AG04449 (cell line): ENCODE measurements at regions not wholly inside any gene's neighbourhood (a gene's known extent, or its start where the extent isn't known, plus 50 kb on each side); places are given as distances from the start of the nearest gene placed in this dataset.

Experiments
- CTCF ChIA-PET: fragments of 350-600 bp; formaldehyde crosslinking; extraction: SDS; loops from one replicate; lab custom pipeline; 2021; ENCODE audit warnings: antibody characterized with exemption; lab: Yijun Ruan, JAX
- POLR2A ChIA-PET: fragments of 400-600, 350-600 bp; formaldehyde crosslinking; extraction: SDS; loops from one replicate; lab custom pipeline; 2020; ENCODE audit warnings: antibody characterized with exemption, inconsistent platforms; lab: Yijun Ruan, JAX
- DNase-seq: peaks from one replicate; pipeline ENCODE4 v3.0.0-alpha.2; 2010; ENCODE audit warnings: low read depth, low spot score
- H3K4me3 ChIP-seq: 2 replicates; pipeline ENCODE4 v1.5.1; 2011; ENCODE audit warnings: low read depth, mild to moderate bottlenecking, control low read depth, low read length
- CTCF ChIP-seq: IDR thresholded peaks from one replicate; pipeline ENCODE4 v1.5.1; 2011; ENCODE audit warnings: mild to moderate bottlenecking, moderate library complexity, low read length, control low read depth, inconsistent platforms; ENCODE audit not compliant: insufficient read depth; ENCODE audit errors: missing control alignments

- DNase-seq = no peak
- peak overlapping the region; percentile 18; the same call in 1 of the 2 replicates for H3K4me3 ChIP-seq
- ChIA-PET CTCF (no interaction called here), POLR2A (no interaction called here)
- no peak for TF ChIP-seq CTCF
Observed at GRCh38 chr6:163943607-163944385, 529.3 kb downstream of the QKI start.

GRCh38 chr6:163942790-163943189 is 528.3 kb downstream of the QKI start:
- DNase-seq = no peak
- ChIA-PET POLR2A (no interaction called here), CTCF (no interaction called here)
- no peak for TF ChIP-seq CTCF
- H3K4me3 ChIP-seq = no peak overlapping the region

- no peak for DNase-seq
- ChIA-PET POLR2A (no interaction called here), CTCF (no interaction called here)
- H3K4me3 ChIP-seq = no peak overlapping the region
- TF ChIP-seq CTCF = no peak
Observed at GRCh38 chr6:163941624-163941976, 527.1 kb downstream of the QKI start.

GRCh38 chr6:163940705-163941623 is 526.4 kb downstream of the QKI start:
- POLR2A ChIA-PET = no interaction called here
- CTCF ChIA-PET = no interaction called here
- TF ChIP-seq CTCF = no peak

GRCh38 chr6:163937071-163937470 is 522.6 kb downstream of the QKI start:
- CTCF ChIA-PET = no interaction called here
- POLR2A ChIA-PET = no interaction called here

More at GRCh38 chr6:163940705-163941623, 526.4 kb downstream of the QKI start:
- DNase-seq = no peak
- H3K4me3 ChIP-seq = no peak overlapping the region

More at GRCh38 chr6:163937071-163937470, 522.6 kb downstream of the QKI start:
- no peak overlapping the region for H3K4me3 ChIP-seq
- DNase-seq = no peak
- no peak for TF ChIP-seq CTCF
